COLO829 (cell line): ENCODE measurements at regions not wholly inside any gene's neighbourhood (a gene's known extent, or its start where the extent isn't known, plus 50 kb on each side); places are given as distances from the start of the nearest gene placed in this dataset.
A peak's percentile ranks its signal among the peaks of the same experiment; 100 is the strongest.

ENCODE experiments used
- DNase-seq: peaks from one replicate; pipeline ENCODE4 v3.0.0; 2012; ENCODE audit warnings: low spot score

DNA sequence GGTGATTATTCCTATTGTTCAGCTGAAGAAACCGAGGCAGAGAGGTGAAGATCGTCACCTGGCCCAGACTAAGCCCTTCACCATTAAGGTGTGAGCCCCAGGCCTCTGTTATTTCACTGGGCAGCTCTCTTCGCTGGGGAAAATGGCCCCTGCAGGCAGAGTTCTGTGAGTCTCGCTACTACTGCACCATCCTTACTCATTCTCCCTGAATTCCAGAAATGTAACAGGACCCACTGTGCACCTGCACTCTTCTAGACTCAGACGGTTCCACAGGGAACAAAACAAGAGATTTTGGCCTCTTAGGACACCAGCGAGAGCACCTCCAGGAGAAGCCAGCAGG lies 147.7 kb upstream of the GLI2 start:
- no peak for DNase-seq

DNA sequence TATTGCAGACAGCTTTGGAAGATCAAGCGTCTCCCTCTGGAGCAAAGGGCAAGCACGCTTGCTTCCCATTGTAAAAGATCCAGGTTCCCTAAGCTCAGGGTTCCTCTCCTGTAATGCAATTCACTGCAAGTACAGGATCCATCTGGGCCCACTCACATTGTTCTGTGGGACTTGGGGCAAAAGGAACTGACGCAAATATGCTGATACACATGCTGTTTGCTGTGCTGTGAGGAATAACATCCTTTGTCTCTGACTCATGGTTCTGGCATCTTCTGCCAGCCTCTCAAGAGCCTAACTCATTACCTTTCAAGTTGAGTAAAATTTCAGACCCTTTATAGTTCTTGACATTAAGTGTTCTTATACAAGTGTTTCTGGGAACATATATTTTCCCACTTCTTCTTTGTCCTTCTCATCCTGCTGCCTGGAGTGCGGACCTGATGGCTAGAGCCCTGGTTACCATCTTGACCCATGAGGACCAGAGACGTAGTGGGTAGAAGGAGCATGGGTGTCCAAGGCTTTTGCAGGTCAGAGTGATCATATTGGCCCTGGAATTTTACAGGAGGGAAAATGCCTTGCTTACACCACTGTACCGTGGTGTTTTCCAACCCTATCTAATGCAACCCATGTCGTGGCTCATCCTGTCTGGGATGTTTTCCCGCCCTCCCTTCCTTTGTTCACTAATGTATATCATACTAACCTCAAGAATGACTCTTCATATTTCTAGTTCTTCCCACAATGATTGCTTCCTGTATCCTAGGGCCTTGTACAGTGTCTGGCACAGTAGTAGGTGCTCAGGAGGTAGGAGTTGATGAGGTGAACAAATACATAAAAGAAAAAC lies 145.7 kb upstream of the GLI2 start:
- peak; percentile 63 for DNase-seq

DNA sequence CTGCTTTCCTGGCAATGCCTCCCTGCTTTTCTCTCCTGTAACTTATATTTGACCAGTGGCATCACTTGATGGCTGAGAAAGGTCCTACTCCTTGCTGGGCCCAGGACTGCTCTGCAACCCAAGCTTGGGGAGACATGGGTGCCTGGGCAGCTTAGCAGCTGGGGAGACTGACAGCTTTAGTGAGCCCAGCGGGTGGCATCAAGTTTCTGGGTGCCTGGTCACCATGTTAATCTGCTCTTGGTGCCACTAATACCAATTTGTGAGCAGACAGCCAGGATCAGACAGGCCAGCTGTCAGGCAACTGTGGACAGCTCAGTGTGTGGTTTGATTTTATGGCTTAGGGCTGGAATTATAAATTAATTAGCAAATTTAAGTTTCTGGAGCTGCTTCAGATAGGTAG lies 144.8 kb upstream of the GLI2 start:
- DNase-seq, result no peak

- DNase-seq, result no peak
Observed at GRCh38 chr2:120591572-120591971, 144.1 kb upstream of the GLI2 start.

- no peak for DNase-seq
Observed at GRCh38 chr2:120592084-120592483, 143.6 kb upstream of the GLI2 start.

- DNase-seq, result no peak
Observed at GRCh38 chr2:120593921-120594686, 141.6 kb upstream of the GLI2 start.

GRCh38 chr2:120594856-120595685 lies 140.6 kb upstream of the GLI2 start:
- no peak for DNase-seq

- DNase-seq, result no peak
Observed at GRCh38 chr2:120595739-120596138, 139.9 kb upstream of the GLI2 start.

DNA sequence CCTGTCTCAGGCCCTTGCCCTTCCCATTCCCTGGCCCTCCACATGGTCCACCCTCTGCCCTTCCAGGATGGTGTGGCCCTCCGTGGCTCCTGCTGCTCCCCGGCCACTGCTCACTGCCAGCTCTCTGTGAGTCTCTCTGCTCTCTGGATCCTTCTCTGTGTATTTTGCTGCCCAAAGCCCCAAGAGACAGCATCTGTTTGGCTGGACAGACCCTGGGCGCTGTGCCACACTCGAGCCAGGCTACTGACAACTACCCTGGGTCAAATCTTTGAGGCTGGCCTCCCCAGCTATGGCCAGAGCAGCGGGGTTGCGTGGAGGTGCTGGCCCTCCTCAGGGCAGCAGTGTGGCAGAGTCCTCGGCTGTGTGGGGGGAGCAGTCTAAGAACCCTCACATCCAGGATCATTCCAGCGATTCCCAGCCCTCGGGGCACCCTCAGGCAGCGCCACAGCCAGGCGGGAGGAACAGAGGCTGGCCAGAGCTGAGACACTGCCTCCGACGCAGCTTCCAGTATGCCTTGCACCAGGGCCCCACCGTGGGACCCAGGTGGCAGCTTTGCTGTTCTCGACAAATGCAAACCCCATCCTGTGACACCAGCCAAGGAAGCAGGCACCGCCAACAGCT lies 139.4 kb upstream of the GLI2 start:
- no peak for DNase-seq

DNA sequence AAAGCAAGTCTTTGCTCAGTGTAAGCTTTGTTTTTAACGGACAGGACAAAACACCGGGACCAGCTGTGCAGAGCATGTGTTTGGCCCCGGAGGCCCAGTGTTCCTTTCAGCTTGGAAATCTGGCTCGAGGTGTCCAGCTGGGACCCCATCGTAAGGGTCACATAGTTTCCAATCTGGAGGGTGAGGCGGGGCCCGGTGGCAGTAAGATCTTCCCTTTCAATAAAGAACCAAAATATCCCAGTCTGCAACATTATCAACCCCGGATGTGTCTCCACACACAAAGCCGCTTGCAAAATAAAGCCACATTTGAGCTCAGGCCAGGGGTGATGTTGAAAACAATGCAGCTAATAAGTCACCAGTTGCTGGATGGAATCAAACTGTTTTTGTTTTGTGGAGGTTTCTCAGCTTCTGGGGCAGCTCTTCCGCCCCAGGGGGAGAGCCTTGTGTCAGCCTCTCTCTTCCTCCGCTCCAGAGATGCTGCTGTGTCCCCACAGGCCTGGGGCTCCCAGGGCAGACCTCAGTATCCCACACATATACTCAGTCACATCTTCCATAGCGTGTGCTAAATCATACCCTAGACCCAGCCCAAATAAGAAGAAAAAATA lies 138.6 kb upstream of the GLI2 start:
- DNase-seq, result peak; percentile 24

DNA sequence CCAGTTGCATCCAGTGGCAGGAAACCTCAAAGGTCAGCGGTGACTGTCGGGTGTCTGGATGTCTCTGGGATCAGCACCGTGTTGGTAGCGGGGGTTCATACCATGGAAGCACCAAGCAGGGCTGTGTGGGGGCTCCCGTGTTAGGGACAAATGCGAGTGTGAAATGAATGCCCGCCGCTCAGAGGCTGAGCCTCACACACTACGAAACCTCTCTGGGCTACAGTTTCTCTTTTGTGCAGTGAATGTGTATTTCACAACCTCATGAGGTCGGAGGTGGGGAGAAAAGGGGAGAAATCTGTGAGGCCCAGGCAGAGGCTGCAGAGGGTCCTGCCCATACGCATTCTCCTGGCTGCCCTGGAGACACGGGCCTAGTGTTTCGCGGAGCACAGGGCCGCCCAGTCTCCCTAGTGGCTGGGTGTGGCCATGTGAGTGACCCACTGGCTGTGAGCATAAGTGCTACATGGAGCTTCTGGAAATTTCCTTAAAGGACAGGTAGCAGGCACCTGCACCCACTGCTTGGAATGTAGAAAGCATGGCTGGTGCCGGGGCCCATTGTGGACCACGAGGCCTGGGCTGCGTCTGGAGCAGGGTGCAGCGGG lies 138.0 kb upstream of the GLI2 start:
- no peak for DNase-seq

- no peak for DNase-seq
Observed at GRCh38 chr2:120598416-120598815, 137.3 kb upstream of the GLI2 start.

DNA sequence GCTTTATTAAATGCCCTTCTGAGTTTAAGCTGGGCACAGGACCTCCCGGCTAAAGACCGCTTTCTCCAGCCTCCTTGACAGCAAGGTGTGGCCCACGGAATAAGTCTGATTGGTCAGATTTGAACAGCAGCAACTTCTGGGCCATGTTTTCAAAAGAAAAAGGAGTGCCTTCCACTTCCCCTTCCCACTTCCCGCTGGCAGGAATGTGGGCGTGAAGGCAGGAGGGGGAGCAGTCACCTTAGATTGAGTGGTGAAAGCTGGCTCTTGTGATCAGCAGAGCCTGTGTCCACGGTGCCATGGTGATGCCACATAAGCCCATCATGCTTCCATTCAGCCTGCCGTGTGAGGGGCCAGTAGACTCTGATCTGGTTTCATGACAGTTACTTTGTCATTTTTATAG lies 136.6 kb upstream of the GLI2 start:
- DNase-seq, result no peak

- DNase-seq, result no peak
Observed at GRCh38 chr2:120599656-120600055, 136.0 kb upstream of the GLI2 start.

- DNase-seq, result no peak
Observed at GRCh38 chr2:120600335-120600734, 135.3 kb upstream of the GLI2 start.

DNA sequence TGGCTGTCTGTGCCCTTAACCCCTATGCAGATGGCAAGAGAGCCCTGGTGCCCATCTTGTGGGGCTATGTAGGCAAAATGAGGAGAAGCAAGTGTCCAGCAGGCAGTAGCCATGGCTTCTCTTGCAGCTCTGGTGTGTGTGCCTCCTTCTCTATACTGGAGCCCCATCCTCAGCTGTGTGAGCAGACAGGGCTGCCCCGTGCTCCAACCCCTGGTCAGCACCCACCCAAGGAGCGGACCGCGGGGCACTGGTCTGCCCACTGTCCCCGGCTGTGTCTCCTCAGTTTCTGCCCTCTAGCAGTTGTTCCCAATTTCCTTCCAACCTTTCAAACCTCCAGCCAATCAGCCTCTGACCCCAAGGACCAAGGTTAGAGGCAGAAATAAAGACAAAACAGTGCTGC lies 134.9 kb upstream of the GLI2 start:
- DNase-seq, result no peak

DNA sequence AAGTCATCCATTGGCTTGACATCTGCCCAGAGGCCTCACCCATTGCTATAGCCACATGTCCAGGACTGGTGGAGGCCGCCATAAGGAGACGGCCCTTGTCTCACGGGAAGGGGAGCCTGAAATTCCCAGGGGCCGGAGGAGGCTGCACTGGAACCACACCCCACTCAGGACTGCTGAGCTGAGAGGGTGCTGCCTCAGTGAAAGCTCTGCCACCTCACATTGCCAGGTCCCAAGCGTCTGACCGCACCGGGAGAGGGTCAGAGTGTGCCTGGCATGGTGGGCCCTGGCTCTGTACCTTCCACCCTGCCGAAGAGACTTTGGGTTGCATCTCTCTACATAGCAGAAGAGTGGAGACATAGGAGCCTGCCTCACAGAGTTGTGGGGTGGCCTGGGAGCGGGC lies 134.1 kb upstream of the GLI2 start:
- DNase-seq, result no peak

DNA sequence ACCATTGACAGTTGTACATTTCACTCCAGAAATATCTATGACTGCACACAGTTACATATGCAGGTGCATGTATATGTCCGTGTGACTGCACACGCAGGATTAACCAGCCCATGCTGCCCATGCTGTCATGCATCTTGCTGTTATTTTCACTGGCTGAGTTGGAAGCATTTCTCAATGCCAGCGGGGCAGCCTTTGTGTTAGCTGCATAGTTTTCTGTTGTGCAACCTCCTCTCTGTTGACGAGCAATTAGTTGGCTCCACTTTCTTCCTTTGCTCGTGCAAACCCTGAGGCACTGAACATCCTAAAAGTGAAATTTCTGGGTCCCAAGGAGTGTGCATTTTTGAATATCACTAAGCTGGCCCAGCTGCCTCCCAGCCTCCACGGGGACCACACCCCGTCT lies 133.4 kb upstream of the GLI2 start:
- no peak for DNase-seq

DNA sequence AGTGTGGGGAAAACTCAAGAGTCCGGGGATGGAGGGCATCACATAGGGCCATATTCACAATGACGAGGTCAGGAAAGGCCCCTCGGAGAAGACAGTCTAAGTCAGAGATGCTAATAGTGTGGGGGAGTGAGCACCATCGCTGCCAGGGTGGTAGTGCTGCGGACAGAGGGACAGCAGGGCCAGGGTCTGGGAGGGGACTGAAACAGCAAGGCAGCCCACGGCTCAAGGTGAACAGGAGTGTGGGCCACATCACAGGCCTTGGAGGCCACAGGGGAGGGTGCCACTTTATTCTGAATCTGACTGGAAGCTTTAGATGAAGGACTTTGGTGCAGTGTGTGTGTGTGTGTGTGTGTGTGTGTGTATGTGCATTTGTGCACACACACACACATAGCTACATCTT lies 130.9 kb upstream of the GLI2 start:
- no peak for DNase-seq

DNA sequence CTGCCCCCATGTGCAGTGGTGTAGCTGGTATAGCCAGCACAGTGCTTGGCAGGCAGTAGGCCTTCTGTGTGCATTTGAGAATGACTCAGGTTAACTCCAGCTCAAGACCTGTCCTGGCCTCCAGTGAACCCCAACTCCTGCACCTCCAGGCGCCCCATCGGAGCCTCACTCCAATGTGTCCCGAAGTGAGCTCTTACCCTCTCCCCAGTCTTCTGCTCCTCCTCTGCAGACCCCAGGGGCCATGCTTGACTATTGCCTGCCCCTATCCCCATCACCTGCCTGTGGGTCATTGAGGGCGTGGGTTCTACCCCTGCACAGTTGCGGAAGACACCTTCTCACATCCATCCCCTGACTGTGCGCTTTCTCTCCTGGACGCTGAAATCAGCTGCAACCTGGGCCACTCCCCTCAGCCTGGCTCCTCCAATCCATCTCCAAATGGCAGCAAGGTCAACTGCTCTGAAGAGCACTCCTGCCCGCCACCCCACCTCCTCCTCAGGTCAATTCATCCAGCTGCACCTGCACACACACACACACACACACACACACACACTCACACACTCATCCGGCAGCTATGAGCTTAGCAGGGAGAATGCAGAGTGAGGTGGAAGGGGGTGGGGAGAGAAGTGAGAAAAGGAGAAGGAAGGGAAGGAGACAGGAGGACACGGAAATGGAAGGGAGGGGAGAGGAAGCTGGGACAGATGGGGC lies 130.3 kb upstream of the GLI2 start:
- DNase-seq, result no peak

DNA sequence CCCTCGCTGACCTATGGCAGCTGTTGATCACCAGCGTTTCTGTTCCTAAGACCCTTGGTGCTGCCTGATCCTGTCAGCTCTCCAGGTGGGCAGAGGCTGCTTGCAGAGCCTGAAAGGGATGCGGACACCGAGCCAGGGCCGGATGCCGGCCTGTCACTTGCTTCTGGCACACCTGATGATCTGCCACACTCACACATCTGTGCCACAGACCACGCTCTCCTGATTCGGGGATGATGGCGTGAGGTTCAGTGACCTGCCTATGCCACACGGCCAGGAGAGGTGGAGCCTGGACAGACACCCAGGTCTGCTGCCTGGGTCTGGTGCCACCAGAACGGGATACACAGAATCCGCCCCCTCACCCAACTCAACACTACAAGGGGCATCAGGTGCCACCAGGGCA lies 129.4 kb upstream of the GLI2 start:
- no peak for DNase-seq
